ENCODE measurements at regions not wholly inside any gene's neighbourhood (a gene's known extent, or its start where the extent isn't known, plus 50 kb on each side); places are given as distances from the start of the nearest gene placed in this dataset.
A peak's percentile ranks its signal among the peaks of the same experiment; 100 is the strongest.

DNA sequence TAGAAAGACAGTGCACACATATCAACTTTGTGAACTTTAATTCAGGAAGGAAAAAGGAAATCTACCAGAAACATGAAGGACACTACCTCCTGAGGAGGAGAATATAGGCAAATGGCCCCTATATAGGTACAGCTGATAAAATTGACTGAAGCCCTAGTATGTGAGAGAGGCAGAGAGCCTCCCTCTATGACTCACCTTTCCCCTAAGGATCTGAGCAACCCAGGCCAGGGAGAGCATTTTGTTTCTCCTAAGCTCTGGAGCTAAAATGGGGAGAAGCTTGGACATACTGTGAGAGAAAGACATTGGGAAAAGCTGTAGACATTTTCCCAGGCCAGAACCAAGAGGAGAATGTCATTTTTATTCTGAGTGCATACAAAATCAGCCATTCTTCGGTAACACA, 303.5 kb downstream of the AHR start:
- no peak for DNase-seq

DNA sequence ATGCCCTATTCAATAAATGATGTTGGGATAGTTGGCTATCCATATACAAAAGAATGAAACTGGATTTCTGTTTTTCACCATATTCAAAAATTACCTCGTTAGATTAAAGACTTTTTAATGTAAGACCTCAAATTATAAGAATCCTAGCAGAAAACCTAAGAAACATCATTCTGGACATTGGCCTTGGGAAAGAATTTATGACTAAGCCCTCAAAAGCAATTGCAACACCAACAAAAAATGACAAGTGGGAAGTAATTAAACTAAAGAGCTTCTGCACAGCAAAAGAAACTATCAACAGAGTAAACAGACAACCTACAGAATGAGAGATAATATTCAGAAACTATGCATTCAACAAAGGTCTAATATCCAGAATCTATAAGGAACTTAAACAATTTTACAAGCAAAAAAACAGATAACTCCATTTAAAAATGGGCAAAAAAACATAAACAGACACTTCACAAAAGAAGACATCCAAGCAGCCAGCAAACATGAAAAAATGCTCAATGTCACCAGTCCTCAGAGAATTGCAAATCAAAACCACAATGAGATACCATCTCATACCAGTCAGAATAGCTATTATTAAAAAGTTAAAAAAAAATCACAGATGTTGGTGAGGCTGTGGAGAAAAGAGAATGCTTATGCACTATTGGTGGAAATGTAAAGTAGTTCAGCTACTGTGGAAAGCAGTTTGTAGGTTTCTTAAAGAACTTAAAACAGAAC, 309.8 kb downstream of the AHR start:
- DNase-seq = no peak

- no peak for DNase-seq
These were observed 313.2 kb downstream of the AHR start for GRCh38 chr7:17611611-17612010.

- DNase-seq = no peak
These were observed 315.0 kb downstream of the AHR start for GRCh38 chr7:17613338-17614041.

- DNase-seq = no peak
These were observed 318.9 kb downstream of the AHR start for GRCh38 chr7:17617380-17617779.

DNA sequence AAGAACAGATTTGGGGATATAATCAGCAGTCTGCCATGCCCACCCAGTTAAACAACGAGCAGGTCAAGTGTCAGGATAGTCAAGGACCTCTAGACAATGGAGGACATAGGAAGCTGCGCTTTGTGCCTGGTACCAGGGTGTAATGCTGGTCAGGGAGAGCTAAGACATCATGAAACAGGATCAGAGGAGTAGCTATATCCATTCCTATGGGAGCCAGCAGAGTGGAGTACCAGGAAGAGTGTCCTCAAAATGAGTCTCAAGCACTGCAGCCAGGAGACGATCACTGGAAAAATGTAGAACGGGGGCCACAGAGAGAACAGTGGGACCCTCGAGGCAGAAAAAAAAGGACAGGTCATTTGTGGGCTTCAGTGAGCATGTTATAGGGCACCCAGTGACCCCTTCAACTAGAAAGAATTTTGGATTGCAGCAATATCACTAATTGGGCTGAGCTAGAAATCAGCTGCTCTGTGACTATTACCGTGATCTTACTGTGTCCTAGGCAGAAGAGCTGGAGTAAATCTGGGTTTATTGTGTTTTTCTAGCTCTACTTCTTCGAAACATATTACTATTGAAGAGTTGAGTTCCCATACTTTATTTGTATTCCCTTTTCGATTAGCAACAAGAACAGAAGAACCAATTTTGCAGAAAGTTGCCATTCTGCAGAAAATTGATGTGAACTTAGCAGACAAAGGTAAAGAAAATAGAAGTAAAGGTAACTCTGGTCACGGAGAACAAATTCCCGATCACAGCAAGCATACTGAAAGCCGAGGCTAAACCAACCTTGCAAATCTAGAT, 319.6 kb downstream of the AHR start:
- DNase-seq = no peak

GRCh38 chr7:17618652-17618974, 320.2 kb downstream of the AHR start:
- no peak for DNase-seq

GRCh38 chr7:17619196-17619818, 320.9 kb downstream of the AHR start:
- no peak for DNase-seq

- no peak for DNase-seq
These were observed 319.7 kb downstream of the SNX13 start for GRCh38 chr7:17620566-17620965.

GRCh38 chr7:17622451-17622850, 317.8 kb downstream of the SNX13 start:
- no peak for DNase-seq

DNA sequence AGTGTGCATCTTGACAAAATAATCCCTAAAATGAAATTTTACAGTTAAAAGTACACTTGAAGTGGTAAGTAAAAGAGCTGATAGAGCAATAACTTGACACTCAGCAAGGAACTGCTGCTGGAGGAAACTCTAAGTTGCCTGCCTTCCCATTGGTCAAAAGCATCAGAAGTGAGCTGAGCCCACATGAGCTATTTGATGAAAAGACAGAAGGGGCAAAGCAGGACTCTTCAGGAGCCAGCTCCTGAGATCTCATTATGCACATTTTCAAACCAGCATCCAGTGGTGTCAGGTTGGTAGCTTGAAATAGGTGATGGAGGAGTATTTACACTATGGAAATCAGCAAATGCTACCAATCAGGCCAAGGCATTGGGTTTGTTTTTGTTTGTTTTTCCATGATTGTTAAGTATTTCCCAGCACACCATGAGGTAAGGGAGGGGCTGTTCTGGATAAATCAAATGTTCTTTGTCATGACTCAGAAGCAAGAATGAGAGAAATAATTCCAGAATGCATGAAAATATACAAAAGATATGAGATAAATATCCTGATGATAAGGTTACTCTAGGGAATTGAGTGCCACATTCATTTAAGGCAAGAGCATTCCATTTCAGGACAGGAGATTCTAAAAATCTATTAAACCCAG, 316.6 kb downstream of the SNX13 start:
- DNase-seq = no peak

DNA sequence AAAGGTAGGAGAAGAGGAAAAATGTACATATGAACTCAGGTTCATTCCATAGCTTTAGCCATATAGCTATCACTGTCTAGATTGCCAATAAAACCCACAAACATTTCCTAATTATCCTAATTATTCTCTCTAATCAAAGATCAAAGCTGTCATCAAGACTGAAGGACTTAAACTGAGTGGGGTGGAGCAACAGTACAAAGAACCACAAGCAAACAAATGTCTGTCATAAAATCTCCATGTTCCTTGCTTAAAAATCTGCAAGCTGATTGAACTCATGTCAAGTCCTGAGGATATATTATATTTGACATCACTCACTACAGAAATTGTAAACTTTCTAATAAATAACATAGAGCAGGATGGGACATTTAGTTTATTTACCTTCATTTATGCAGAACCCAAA, 315.9 kb downstream of the SNX13 start:
- no peak for DNase-seq

GRCh38 chr7:17625043-17625442, 315.3 kb downstream of the SNX13 start:
- DNase-seq = no peak

- DNase-seq = no peak
These were observed 314.1 kb downstream of the SNX13 start for GRCh38 chr7:17626235-17626634.

DNA sequence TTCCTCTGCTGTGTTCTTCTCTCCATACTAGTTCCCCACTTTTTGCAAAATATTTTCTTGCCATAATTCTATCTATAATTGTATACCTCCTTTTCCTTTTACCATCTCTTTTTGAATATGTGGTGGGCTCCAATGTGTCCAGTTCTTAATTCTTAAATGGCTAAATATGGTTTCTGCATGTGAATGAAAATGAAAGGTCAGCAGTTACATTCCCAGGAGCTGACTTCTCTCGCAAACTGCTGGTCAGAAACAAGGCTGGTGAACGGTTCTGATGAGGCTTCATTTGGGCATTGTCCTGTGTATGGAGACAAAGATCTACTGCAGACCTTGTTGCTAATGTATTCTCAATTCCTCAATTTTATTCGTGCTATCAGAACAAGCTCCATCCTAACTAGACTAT, 309.2 kb downstream of the SNX13 start:
- DNase-seq = no peak

GRCh38 chr7:17632384-17632783, 307.9 kb downstream of the SNX13 start:
- DNase-seq = no peak

DNA sequence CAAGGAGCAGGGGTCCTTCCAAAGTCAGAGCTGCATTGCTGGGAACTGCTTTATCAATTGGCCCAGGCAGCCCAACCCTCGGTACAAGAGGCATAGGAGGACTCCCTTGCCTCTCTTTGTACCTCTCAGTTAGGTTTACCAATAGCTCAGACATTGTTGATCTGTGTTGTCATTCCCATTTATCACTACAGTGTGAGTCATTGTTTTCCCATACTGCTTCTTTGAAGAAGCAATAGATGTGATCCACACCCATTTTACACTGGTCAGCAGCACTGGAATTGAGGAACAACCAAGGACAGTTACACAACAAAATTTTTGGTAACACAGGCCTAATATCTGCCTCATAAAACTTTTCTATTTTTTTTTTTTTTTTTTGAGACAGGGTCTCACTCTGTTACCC, 307.2 kb downstream of the SNX13 start:
- no peak for DNase-seq

DNA sequence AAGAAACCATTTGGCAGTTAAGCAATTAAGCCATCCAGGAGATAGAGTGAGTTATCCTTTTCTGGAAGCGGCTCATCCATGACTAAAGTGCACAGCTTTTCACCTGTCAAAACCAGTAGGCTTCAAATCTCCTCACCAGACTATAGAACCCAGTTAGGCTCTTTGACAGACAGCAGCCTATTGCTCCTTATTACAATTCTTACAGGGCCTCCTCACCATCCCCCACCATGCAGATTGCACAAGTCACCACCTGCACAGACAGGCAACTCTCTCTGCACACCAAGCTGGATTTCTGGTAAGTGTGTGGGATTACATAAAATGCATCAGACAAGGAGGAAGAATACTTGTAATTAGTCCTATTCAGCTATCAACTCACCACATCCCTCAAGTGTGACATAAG, 301.6 kb downstream of the SNX13 start:
- DNase-seq = peak in 1 of 51 donors; percentile 24

DNA sequence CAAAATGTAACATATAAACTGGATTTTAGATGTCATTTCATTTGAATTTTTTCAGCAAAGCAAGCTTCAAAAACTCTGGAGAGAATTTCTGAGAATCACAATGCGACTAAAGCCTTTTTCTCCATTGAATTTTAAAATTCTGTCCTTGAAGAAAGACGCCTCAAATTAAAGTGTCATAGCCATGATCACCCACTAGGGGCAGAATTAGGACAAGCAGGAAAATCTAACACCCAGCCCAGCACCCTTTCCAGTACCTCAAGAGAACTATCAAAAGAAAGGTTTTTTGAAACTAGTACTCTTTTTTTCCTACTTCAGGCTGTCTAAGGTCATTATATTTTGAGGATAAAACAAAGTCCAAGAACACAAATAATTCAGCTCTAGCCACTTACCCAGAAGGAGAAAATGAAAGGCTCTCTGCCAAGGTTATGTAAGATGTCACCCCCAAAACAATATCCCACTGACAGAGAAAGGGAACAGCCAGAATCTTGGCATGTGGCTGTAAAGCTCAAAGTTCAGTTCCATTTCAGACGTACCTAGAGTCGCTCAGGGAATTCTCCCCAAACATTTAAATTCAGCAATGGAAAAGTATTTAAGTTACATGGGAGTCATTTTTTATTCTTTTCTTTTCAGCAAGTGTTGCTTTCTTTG, 299.4 kb downstream of the SNX13 start:
- DNase-seq = peak in 4 of 51 donors; percentile 4 to 35 (median 16)

DNA sequence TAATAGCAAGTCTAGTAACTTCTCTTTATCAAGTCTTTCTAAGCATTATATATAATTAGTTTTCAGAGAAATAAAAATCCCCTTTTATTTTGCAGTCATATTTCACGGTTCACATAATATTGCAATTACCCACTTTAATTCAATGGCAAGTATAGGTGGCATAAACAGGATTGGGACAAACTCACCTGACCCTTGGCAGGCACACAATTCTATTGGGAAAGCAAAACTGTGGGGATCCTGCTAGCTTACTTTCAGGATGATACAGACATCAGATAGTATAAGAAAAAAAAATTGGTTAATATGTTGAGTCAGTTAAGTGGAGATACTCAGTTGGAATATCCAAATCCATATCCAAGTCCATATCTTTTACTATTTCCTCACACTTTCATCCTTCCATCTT, 294.8 kb downstream of the SNX13 start:
- DNase-seq = no peak
